ENCODE measurements at regions not wholly inside any gene's neighbourhood (a gene's known extent, or its start where the extent isn't known, plus 50 kb on each side); places are given as distances from the start of the nearest gene placed in this dataset.
"Not testable (repeated sequence)": the region's sequence is repeated elsewhere in the genome, so short reads cannot be mapped to it uniquely, and the experiment has no call there.

GRCh38 chr14:38921893-38922292 lies 181.1 kb downstream of the SEC23A start:
- TF ChIP-seq POLR2AphosphoS5 (IDR thresholded peaks at IDR 0.05): not testable (repeated sequence)
- TF ChIP-seq, protein P1, sequence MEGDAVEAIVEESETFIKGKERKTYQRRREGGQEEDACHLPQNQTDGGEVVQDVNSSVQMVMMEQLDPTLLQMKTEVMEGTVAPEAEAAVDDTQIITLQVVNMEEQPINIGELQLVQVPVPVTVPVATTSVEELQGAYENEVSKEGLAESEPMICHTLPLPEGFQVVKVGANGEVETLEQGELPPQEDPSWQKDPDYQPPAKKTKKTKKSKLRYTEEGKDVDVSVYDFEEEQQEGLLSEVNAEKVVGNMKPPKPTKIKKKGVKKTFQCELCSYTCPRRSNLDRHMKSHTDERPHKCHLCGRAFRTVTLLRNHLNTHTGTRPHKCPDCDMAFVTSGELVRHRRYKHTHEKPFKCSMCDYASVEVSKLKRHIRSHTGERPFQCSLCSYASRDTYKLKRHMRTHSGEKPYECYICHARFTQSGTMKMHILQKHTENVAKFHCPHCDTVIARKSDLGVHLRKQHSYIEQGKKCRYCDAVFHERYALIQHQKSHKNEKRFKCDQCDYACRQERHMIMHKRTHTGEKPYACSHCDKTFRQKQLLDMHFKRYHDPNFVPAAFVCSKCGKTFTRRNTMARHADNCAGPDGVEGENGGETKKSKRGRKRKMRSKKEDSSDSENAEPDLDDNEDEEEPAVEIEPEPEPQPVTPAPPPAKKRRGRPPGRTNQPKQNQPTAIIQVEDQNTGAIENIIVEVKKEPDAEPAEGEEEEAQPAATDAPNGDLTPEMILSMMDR (IDR thresholded peaks at IDR 0.05): not testable (repeated sequence)

Measured in stomach (tissue), 4 donors.